ENCODE measurements at regions not wholly inside any gene's neighbourhood (a gene's known extent, or its start where the extent isn't known, plus 50 kb on each side); places are given as distances from the start of the nearest gene placed in this dataset.

- DNase-seq (ENCODE audit: low read depth): no peak
These were observed 51.3 kb upstream of the PFKP start for GRCh38 chr10:3016016-3016415.

GRCh38 chr10:3014968-3015367, 52.4 kb upstream of the PFKP start:
- DNase-seq (ENCODE audit: low read depth): no peak

DNA sequence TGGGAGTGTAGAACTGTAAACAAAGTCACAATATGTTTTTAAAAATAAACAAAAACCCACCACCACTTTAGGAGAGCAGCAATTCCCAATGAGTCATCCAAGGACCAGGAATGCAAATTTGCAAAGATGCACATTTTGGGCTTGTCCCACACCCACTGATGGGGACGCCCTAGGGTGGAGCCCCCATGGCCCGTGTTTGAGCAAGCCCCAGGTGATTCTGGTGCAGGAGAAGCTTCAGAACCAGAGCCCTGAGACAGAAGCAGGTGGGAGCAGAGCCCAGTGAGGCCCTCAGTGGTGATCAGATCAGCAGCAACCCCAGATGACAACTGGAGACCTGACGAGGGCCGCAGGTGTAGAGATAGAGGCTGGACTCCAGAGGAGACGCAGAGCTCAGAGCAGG, 55.1 kb upstream of the PFKP start:
- DNase-seq (ENCODE audit: low read depth): no peak

DNA sequence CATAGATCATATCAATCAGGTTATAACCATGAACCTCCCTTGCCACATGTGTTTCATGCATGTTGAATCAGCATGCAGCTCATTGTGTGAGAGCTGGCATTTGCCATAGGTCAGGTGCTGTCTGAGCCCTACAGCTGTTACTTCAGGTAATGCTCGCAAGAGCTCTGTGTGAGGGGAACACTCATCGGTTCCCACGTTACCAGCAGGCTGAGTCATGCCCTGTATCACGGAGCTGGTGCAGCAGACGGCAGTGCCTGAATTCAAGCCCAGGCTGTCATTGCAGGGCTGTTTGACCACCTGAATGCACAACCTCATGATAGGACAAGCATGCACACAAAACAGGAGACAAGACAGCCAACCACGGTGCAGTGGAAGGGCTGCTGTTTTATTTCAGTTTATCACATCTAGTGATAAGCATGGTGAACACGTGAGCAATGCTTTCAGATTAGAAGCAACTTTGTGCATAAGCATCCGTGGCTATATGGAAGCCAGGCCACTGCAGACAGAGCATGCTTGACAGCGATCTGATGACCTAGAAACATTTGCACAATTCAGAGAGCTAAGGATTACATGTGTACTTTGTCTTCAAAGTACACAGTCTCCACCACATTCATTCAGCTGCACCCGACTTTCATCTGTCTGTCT, 56.4 kb upstream of the PFKP start:
- no peak for DNase-seq (ENCODE audit: low read depth)

- no peak for DNase-seq (ENCODE audit: low read depth)
These were observed 57.0 kb upstream of the PFKP start for GRCh38 chr10:3010334-3010733.

- DNase-seq (ENCODE audit: low read depth): no peak
These were observed 58.0 kb upstream of the PFKP start for GRCh38 chr10:3009341-3009740.

- no peak for DNase-seq (ENCODE audit: low read depth)
These were observed 58.7 kb upstream of the PFKP start for GRCh38 chr10:3008518-3009195.

DNA sequence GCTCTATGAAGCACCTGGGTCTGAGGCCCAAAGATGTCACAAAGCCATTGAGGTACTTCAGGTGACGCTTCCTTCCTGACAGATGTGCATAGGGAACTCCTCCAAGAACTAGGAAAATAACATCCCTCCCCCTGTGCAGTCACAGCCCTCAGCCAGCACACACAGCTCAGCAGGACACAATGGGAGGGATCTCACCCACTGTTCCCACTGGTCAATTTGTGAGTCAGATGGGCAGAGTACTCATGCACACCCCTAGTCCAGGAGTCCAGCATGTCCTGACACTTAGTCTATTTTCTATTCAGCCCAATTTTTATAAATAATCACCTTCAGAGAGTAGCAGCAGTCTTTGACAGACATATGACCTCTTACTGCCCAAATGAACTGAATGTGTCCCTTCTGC, 60.7 kb upstream of the PFKP start:
- DNase-seq (ENCODE audit: low read depth): no peak

GRCh38 chr10:3006093-3006492, 61.3 kb upstream of the PFKP start:
- DNase-seq (ENCODE audit: low read depth): no peak

DNA sequence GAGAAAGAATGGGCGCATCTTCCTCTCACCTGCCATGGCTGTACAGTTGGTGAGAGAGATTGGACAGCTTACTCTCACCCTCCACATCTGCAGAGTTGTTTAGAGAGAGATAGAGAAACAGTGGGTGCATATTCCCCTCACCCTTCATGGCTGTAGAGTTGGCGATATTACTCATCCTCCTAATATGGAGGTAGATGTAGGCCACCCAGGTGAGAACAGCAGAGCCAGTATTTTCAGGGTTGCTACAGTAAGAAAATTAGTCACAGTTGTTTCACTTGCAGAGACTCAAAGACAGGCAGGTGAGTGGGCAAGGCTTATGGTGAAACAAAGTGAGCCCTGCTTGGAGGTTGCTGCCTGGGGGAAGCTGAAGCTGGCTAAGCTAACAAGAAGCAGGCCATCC, 65.0 kb upstream of the PFKP start:
- DNase-seq (ENCODE audit: low read depth): no peak

- no peak for DNase-seq (ENCODE audit: low read depth)
These were observed 67.3 kb upstream of the PFKP start for GRCh38 chr10:3000048-3000447.

DNA sequence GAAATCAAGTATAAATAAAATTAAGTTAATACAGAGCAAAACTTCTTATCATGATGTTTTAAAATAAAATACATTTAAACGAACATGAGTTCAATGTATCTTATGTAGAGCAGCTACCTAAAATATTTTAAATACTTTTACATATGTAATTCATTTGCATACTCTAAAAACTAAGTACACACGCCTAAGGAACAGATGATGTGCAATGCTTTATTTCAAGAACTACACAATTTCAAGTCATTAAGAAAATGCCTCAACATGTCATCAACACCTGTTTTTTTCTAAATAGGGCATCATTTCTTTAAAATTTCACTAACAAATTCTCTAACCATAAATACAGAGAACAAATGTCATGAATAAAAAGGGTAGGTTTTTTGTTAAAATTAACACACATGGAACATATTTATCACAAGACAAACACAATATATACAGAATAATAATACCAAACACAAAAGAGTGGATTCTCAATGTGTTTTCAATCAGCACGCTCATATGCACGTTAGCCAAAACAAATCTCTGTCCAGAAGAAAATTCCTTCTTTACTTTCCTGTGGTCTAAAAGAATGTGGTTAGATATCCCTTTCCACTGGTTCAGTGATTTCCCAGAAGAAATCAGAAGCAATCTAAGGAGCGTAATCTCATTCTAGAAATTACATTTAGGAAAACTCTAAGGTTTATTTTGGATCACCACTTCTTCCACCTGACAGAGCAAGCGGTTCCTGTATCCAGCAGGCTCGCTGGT, 73.0 kb upstream of the PFKP start:
- DNase-seq (ENCODE audit: low read depth): peak; percentile 36

GRCh38 chr10:2993636-2994035, 73.7 kb upstream of the PFKP start:
- DNase-seq (ENCODE audit: low read depth): no peak

GRCh38 chr10:2992401-2993198, 74.7 kb upstream of the PFKP start:
- no peak for DNase-seq (ENCODE audit: low read depth)

DNA sequence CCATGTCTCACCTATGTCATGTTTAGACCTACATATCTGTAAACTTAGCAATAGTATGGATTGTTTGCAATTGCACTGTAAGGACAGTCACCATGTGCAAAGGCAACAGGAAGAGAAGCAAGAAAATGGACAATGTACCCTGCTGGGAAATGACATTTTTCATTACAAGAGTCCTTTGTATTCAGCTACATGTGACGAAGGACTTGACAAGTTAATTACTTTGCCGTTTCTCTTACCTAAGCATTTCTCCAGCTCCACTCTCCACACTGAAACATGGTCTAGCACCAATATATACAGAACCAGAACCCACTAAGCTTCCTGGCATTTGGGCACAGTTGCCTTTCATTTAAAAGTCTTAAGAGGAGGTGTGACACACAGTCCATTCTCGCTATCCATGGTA, 76.6 kb upstream of the PFKP start:
- no peak for DNase-seq (ENCODE audit: low read depth)

DNA sequence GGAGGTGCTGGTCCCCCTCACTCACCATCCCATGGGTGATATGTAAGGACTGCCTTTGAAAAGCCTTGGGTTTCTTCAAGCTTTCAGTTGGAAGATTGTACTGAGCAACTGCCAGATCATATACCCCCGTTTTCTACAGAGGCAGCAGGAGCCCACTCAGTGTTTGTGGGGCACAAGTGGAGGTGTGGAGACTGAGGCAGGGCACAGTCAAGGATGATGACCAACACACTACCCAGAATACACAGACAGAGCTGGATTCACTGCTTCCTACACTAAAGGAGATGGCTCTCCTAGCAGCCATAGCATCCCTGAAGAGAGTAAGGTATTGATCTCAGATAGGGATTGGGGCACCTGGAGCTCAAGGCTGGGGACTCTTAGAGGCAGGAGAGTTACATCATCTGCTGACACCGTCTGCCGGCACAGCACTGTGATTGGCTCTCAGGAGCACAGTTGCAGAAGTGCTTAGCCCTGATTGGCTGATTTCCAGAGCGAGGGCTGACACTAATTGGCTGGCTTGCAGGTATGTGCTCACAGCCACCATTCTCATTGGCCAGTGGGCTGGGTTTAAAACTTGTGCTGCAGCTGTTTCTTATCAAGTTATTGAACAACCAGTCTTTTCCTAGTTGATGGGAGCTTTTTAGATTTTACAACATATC, 77.9 kb upstream of the PFKP start:
- DNase-seq (ENCODE audit: low read depth): no peak

GRCh38 chr10:2987185-2987768, 80.1 kb upstream of the PFKP start:
- no peak for DNase-seq (ENCODE audit: low read depth)

DNA sequence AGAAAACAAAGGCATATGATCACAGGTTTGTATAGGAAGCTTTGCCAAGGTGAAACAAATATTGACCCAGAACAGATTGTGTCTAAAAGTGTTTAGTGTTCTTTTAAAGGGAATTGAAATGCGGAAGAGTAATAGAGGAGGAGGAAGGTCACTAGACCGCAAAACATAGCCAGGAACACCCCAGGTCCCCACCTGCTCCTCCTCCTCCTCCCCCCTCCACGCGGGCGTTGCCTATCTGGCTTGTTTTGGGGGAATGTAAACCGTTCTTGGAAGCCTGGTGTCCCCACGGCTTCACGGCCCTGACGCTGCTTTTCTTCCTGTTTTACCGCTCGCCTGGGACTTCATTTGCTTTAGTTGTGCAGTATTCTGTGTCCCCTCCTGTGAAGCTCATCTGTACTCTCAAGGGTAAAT, 81.0 kb upstream of the PFKP start:
- no peak for DNase-seq (ENCODE audit: low read depth)

DNA sequence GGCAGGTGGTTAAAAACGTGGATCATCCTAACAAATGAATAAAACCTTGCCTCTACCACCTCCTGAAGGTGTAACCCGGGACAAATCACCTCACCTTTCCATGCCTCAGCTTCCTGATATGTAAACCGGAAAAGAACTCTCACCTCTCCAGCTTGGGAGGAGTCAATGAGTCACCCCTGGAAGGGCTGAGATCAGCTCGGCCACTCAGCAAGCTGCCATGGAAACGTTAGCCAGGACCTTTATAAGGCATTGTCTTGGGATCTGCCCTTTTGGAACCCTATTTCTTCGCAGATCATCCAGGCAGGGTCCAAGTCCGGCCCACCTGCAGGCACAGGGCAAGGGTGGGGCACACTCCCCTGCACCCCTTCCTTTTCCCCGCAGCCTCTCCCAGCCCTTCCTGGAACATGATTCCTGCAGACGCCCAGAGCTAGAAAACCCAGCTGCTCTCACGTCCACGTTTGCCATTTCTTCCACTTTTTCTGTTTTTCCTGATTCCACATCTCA, 81.6 kb upstream of the PFKP start:
- no peak for DNase-seq (ENCODE audit: low read depth)

DNA sequence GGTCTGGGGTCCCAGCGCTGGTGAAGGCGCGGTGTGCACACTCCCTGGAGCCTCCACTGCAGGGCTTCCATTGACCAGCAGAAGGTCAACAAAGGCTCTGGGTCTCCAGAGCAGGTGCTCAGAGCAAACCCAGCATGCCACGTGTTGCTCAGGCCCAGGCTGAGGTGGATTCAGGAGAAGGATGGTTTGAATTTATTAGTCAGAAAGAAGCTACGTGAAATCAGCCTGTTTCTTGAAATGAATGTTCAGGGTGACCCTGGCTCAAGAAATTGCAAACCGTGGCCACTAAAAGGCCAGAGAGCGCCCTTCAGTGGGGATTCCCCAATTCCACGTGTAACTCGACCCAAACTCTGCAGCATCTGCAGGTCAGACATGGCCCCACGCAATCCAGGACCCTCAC, 82.7 kb upstream of the PFKP start:
- DNase-seq (ENCODE audit: low read depth): no peak

GRCh38 chr10:2982146-2982545, 85.2 kb upstream of the PFKP start:
- no peak for DNase-seq (ENCODE audit: low read depth)

Data from fibroblast of the conjunctiva (primary cell).